ENCODE measurements at regions not wholly inside any gene's neighbourhood (a gene's known extent, or its start where the extent isn't known, plus 50 kb on each side); places are given as distances from the start of the nearest gene placed in this dataset.

DNA sequence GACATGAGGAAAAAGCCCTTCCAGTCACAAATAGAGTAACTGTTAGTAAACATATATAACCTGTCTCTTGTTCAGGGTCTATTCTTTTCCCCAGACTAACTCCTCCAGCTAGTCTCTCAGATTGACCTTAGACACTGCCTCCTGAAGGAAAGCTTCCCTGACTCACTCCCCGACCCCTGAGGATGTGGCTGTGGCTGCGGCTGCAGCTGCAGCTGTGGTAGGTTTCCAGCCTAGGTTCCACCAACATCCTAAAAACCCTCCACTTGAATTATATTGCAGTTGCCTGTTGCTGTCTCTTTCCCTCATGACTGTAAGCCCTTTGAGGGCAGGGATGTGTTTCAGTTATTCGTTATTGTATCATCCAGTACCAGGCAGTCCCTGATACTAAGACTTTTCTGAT is 132.9 kb upstream of the C1orf21 start:
- TF ChIP-seq, protein P1, sequence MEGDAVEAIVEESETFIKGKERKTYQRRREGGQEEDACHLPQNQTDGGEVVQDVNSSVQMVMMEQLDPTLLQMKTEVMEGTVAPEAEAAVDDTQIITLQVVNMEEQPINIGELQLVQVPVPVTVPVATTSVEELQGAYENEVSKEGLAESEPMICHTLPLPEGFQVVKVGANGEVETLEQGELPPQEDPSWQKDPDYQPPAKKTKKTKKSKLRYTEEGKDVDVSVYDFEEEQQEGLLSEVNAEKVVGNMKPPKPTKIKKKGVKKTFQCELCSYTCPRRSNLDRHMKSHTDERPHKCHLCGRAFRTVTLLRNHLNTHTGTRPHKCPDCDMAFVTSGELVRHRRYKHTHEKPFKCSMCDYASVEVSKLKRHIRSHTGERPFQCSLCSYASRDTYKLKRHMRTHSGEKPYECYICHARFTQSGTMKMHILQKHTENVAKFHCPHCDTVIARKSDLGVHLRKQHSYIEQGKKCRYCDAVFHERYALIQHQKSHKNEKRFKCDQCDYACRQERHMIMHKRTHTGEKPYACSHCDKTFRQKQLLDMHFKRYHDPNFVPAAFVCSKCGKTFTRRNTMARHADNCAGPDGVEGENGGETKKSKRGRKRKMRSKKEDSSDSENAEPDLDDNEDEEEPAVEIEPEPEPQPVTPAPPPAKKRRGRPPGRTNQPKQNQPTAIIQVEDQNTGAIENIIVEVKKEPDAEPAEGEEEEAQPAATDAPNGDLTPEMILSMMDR (conservative IDR thresholded peaks at IDR 0.05 in 1 of 2, IDR thresholded peaks at IDR 0.05 in 1 of 2; ENCODE audit: extremely low read depth in 1 of 2, insufficient read depth in 1 of 2, low read depth in 1 of 2, low read length in 2 of 2) = no peak
- TF ChIP-seq EZH2 (IDR thresholded peaks at IDR 0.05; ENCODE audit: borderline replicate concordance, low read length) = no peak
